ENCODE measurements at regions not wholly inside any gene's neighbourhood (a gene's known extent, or its start where the extent isn't known, plus 50 kb on each side); places are given as distances from the start of the nearest gene placed in this dataset.

DNA sequence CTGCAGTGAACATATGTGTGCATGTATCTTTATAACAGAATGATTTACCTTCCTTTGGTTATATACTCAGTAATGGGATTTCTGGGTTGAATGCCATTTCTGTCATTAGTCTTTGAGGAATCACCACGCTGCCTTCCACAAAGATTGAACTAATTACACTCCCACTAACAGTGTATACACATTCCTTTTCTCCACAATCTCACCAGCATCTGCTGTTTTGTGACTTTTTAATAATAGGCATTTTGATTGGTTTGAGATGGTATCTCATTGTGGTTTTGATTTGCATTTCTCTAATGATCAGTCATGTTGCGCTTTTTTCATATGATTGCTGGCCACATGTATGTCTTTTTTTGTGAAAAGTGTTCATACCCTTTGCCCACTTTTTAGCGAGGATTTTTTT, 680.5 kb downstream of the PTPRC start:
- no peak for TF ChIP-seq CTCF (IDR thresholded peaks at IDR 0.05)
- TF ChIP-seq POLR2A (IDR thresholded peaks at IDR 0.05): no peak

Measured in vagina (tissue), 2 donors.